Adrenal gland (tissue), 9 donors: ENCODE measurements at regions not wholly inside any gene's neighbourhood (a gene's known extent, or its start where the extent isn't known, plus 50 kb on each side); places are given as distances from the start of the nearest gene placed in this dataset.

Experiments used
- DNase-seq, 7 donors: peaks; one replicate each; pipeline ENCODE4 v3.0.0-alpha.2; 2019 to 2020
- H3K27ac ChIP-seq, 5 donors: fragments of 200-600 bp; sonication (generic) in 4 of 5; 1 replicate in 3 of 5; 2 replicates in 2 of 5; pipeline versions ENCODE4 v1.5.1 to v1.8.0; 2016 to 2020; ENCODE audit warnings: mild to moderate bottlenecking in 1 of 5
- H3K27me3 ChIP-seq: fragments of 200-600 bp; 2 replicates; pipeline ENCODE4 v1.8.0; 2021
- H3K36me3 ChIP-seq, 2 donors: fragments of 200-600 bp; replicated peaks in 1 of 2; 1 replicate in 1 of 2; 2 replicates in 1 of 2; pipeline versions ENCODE4 v1.5.1 to v1.8.0; 2018 to 2022
- H3K4me1 ChIP-seq, 2 donors: fragments of 200-600 bp; replicated peaks in 1 of 2; 1 replicate in 1 of 2; 2 replicates in 1 of 2; pipeline versions ENCODE4 v1.5.1 to v1.8.0; 2018 to 2021
- H3K4me3 ChIP-seq, 4 donors: fragments of 200-600 bp; sonication (generic) in 3 of 4; one replicate each; pipeline ENCODE4 v1.5.1; 2016 to 2018
- H3K9me3 ChIP-seq, 3 donors: fragments of 200-600 bp; sonication (generic) in 1 of 3; replicated peaks in 1 of 3; 1 replicate in 2 of 3; 2 replicates in 1 of 3; pipeline versions ENCODE4 v1.5.1 to v1.8.0; 2016 to 2021
- CTCF ChIP-seq, 6 experiments: fragments of 450-650 bp in 4 of 6; fragments of 200-600 bp in 2 of 6; sonication (generic) in 1 of 6; IDR thresholded peaks; 1 replicate in 5 of 6; 2 replicates in 1 of 6; pipeline versions ENCODE4 v1.5.1 to v1.8.0; 2016 to 2021; ENCODE audit warnings: antibody characterized with exemption in 6 of 6, mild to moderate bottlenecking in 2 of 6, moderate library complexity in 1 of 6
- POLR2A ChIP-seq, 2 donors: fragments of 450-650 bp; IDR thresholded peaks; one replicate each; pipeline ENCODE4 v1.6.1; 2017; ENCODE audit warnings: antibody characterized with exemption in 2 of 2, mild to moderate bottlenecking in 2 of 2, moderate library complexity in 1 of 2
- WGBS, 4 donors: extraction: QIAGEN DNeasy Blood & Tissue Kit in 2 of 4; methylation state at CpG; one replicate each; pipeline versions ENCODE4 v1.1.5 to v1.1.7; 2013 to 2017; 5-methylcytosine and 5-hydroxymethylcytosine counted together
- intact Hi-C, 2 donors: fragments of 100-400 bp; cut with DNase I; formaldehyde crosslinking; loops; one replicate each; pipeline versions ENCODE4 v1.14.1 to v1.15.0; 2022 to 2023
- donor health status: healthy with polysubstance abuse.
- donor health status: Bipolar disorder and iron deficiency.
- donor health status: DM: yes; HTN: yes; CAD: no.
- donor health status: DM: no; HTN: no; CAD: no.
- donor health status: DM: no; HTN: no; CAD: no.

GRCh38 chr6:169382735-169383134, 129.1 kb upstream of the THBS2 start:
- DNase-seq = no peak

DNA sequence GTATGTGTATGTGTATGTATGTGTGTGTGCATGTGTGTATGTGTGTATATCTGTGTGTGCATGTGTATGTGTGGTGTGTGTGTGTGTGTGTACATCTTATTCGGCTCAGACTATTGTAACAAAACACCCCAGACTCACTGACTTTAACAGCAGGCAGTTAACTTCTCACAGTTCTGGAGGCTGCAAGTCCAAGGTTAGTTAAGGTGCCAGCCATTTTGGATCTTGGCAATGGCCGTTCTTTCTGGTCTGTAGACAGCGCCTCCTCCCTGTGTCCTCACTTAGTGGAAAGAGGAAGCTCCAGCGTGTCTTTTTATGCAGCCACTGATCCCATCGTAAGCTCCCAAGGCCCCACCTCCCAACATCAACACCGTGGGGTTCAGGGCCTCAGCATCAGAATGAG, 128.3 kb upstream of the THBS2 start:
- no peaks in the 10 kb centered on the region for H3K36me3 ChIP-seq
- H3K4me1 ChIP-seq = no peaks in the 10 kb centered on the region
- DNase-seq = no peak
- intact Hi-C loops = no loop called here
- no peak overlapping the region for H3K27ac ChIP-seq
- 65 to 73% (median 71%) methylated on average over 6 of the region's 6 CpGs for WGBS, 4 donors
- H3K27me3 ChIP-seq = no peaks in the 10 kb centered on the region
- H3K9me3 ChIP-seq = no peaks in the 10 kb centered on the region
- TF ChIP-seq POLR2A (IDR thresholded peaks at IDR 0.05) (no peak), CTCF (IDR thresholded peaks at IDR 0.05) (no peak)
- H3K4me3 ChIP-seq = no peak overlapping the region

More at GRCh38 chr6:169382735-169383134, 129.1 kb upstream of the THBS2 start:
- H3K4me3 ChIP-seq = no peak overlapping the region
- H3K4me1 ChIP-seq = no peaks in the 10 kb centered on the region
- no peaks in the 10 kb centered on the region for H3K27me3 ChIP-seq
- H3K27ac ChIP-seq = no peak overlapping the region
- H3K9me3 ChIP-seq = no peaks in the 10 kb centered on the region
- no peak for TF ChIP-seq CTCF (IDR thresholded peaks at IDR 0.05)
- no peak for TF ChIP-seq POLR2A (IDR thresholded peaks at IDR 0.05)
- no peaks in the 10 kb centered on the region for H3K36me3 ChIP-seq
- 36 to 64% (median 53%) methylated on average over 1 of the region's 1 CpG for WGBS, 4 donors
- intact Hi-C loops = no loop called here

GRCh38 chr6:169380493-169380892, 126.8 kb upstream of the THBS2 start:
- TF ChIP-seq POLR2A (IDR thresholded peaks at IDR 0.05) (no peak), CTCF (IDR thresholded peaks at IDR 0.05) (no peak)
- intact Hi-C loops = no loop called here

GRCh38 chr6:169379495-169380070, 125.9 kb upstream of the THBS2 start:
- H3K36me3 ChIP-seq = no peaks in the 10 kb centered on the region
- no peak overlapping the region for H3K4me3 ChIP-seq
- no peak overlapping the region for H3K27ac ChIP-seq
- no peaks in the 10 kb centered on the region for H3K27me3 ChIP-seq
- no peak for TF ChIP-seq POLR2A (IDR thresholded peaks at IDR 0.05)
- TF ChIP-seq CTCF (IDR thresholded peaks at IDR 0.05) = no peak
- H3K9me3 ChIP-seq = peaks cover 0 to 12% (median 0%) of the 10 kb centered on the region in 3 donors
- no peaks in the 10 kb centered on the region for H3K4me1 ChIP-seq
- DNase-seq = no peak
- WGBS, 4 donors = 78 to 87% (median 84%) methylated on average over 14 to 18 of the region's 18 CpGs
- intact Hi-C loops = no loop called here

More at GRCh38 chr6:169380493-169380892, 126.8 kb upstream of the THBS2 start:
- H3K27me3 ChIP-seq = no peaks in the 10 kb centered on the region
- DNase-seq = no peak
- no peaks in the 10 kb centered on the region for H3K36me3 ChIP-seq
- H3K4me3 ChIP-seq = no peak overlapping the region
- WGBS, 4 donors = 77 to 88% (median 78%) methylated on average over 5 to 8 of the region's 8 CpGs
- H3K9me3 ChIP-seq = peaks cover 0 to 9% (median 0%) of the 10 kb centered on the region in 3 donors
- H3K4me1 ChIP-seq = no peaks in the 10 kb centered on the region
- no peak overlapping the region for H3K27ac ChIP-seq
